22Rv1 (cell line): ENCODE measurements at regions not wholly inside any gene's neighbourhood (a gene's known extent, or its start where the extent isn't known, plus 50 kb on each side); places are given as distances from the start of the nearest gene placed in this dataset.

Experiments used
- CTCF ChIP-seq: fragments of 450-650 bp; IDR thresholded peaks from 2 replicates; pipeline ENCODE4 v1.5.1; 2017; ENCODE audit warnings: mild to moderate bottlenecking
- ZFX ChIP-seq: fragments of 450-650 bp; IDR thresholded peaks from 2 replicates; pipeline ENCODE4 v1.6.1; 2017; ENCODE audit warnings: antibody characterized with exemption, borderline replicate concordance

GRCh38 chr11:37087650-37088572 is 489.9 kb upstream of the RAG2 start:
- TF ChIP-seq CTCF: no peak
- no peak for TF ChIP-seq ZFX
